GM19238 (cell line): ENCODE measurements at regions not wholly inside any gene's neighbourhood (a gene's known extent, or its start where the extent isn't known, plus 50 kb on each side); places are given as distances from the start of the nearest gene placed in this dataset.
A peak's percentile ranks its signal among the peaks of the same experiment; 100 is the strongest.

Experiments
- DNase-seq: peaks from one replicate; pipeline ENCODE4 v3.0.0; 2011; ENCODE audit warnings: low spot score; ENCODE audit not compliant: insufficient read length

- no peak for DNase-seq
Observed at GRCh38 chr2:43039376-43040080, 186.9 kb downstream of the ZFP36L2 start.

GRCh38 chr2:43038696-43039094, 187.7 kb downstream of the ZFP36L2 start:
- no peak for DNase-seq

- DNase-seq = no peak
Observed at GRCh38 chr2:43038034-43038695, 188.2 kb downstream of the ZFP36L2 start.

- no peak for DNase-seq
Observed at GRCh38 chr2:43035922-43036321, 190.5 kb downstream of the ZFP36L2 start.

GRCh38 chr2:43034921-43035320, 191.5 kb downstream of the ZFP36L2 start:
- no peak for DNase-seq

- no peak for DNase-seq
Observed at GRCh38 chr2:43034242-43034619, 192.2 kb downstream of the ZFP36L2 start.

GRCh38 chr2:43033466-43034241, 192.8 kb downstream of the ZFP36L2 start:
- no peak for DNase-seq

GRCh38 chr2:43033016-43033270, 193.5 kb downstream of the ZFP36L2 start:
- no peak for DNase-seq

GRCh38 chr2:43032213-43033015, 194.0 kb downstream of the ZFP36L2 start:
- DNase-seq = no peak

- DNase-seq = no peak
Observed at GRCh38 chr2:43031471-43032212, 194.8 kb downstream of the ZFP36L2 start.

- no peak for DNase-seq
Observed at GRCh38 chr2:43030551-43031307, 195.7 kb downstream of the ZFP36L2 start.

- no peak for DNase-seq
Observed at GRCh38 chr2:43029186-43029585, 197.2 kb downstream of the ZFP36L2 start.

- no peak for DNase-seq
Observed at GRCh38 chr2:43028188-43028587, 198.2 kb downstream of the ZFP36L2 start.

GRCh38 chr2:43027097-43027873, 199.1 kb downstream of the ZFP36L2 start:
- no peak for DNase-seq

- no peak for DNase-seq
Observed at GRCh38 chr2:43026426-43027096, 199.8 kb downstream of the ZFP36L2 start.

- DNase-seq = no peak
Observed at GRCh38 chr2:43025709-43026295, 200.6 kb downstream of the ZFP36L2 start.

GRCh38 chr2:43024515-43025011, 201.8 kb downstream of the ZFP36L2 start:
- peak; percentile 39 for DNase-seq

- DNase-seq = no peak
Observed at GRCh38 chr2:43023791-43024514, 202.5 kb downstream of the ZFP36L2 start.
